ENCODE measurements at regions not wholly inside any gene's neighbourhood (a gene's known extent, or its start where the extent isn't known, plus 50 kb on each side); places are given as distances from the start of the nearest gene placed in this dataset.

DNA sequence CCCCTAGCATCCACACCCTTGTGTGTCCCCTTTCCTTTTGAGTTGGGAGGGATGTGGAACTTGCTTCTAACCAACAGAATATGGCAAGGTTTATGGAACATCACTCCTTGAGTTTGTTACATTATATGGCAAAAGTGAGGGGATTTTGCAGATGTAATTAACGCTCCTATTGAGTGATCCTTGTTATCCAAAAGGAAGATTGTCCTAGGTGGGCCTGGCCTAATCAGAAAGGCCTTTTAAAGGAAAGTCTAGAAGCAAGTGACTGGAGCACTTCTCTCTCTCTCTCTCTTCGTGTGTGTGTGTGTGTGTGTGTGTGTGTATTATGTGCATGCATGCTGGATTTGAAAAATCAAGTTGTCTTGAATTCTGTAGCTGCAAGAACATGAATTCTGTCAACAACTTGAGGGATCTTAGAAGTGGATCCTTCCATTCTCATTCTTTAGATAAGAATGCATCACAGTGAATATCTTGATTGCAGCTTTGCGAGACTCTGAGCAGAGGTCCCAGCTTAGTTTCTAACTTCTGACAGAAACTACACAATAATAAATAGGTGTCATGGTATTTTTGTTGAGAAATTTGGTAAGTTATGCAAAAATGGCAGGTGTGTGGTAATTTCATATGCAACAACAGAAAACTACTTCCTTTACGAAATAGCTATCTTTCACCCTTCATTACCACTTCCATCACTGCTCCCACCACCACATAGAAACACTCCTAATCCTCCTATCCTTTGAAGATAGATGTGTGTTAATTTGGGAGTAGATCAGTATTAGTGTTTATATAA, 360.9 kb upstream of the CBLB start:
- Histone ChIP-seq H3K4me1 (no peaks in the 10 kb centered on the region), H3K9me3 (peaks cover 0 to 4% of the 10 kb centered on the region in 2 donors), H3K36me3 (no peaks in the 10 kb centered on the region), H3K27me3 (no peaks in the 10 kb centered on the region), H3K27ac (no peak overlapping the region), H3K4me3 (no peak overlapping the region)
- DNase-seq, result no peak
- intact Hi-C loops (cut with DNase I; ENCODE audit: low total_unique reads), result no loop called here
- 81 to 89% methylated on average over 3 to 4 of the region's 4 CpGs for WGBS, 2 donors (ENCODE audit: low coverage in 1 of 2)
- in situ Hi-C loops (cut with MboI; ENCODE audit: low pct_ligation_motif_present in 1 of 4, low pct_unique_long_range_greater_than_20kb in 1 of 4, low sequenced_read_pairs in 3 of 4), result no loop called here
- TF ChIP-seq EP300 (IDR thresholded peaks at IDR 0.05; ENCODE audit: low read depth) (no peak), POLR2A (IDR thresholded peaks at IDR 0.05) (no peak), POLR2AphosphoS5 (IDR thresholded peaks at IDR 0.05) (no peak), CTCF (IDR thresholded peaks at IDR 0.05) (no peak)

- H3K27me3 ChIP-seq, result no peaks in the 10 kb centered on the region
- in situ Hi-C loops (cut with MboI; ENCODE audit: low pct_ligation_motif_present in 1 of 4, low pct_unique_long_range_greater_than_20kb in 1 of 4, low sequenced_read_pairs in 3 of 4) (no loop called here), intact Hi-C loops (cut with DNase I; ENCODE audit: low total_unique reads) (no loop called here)
- no peak overlapping the region for H3K4me3 ChIP-seq
- H3K4me1 ChIP-seq, result no peaks in the 10 kb centered on the region
- WGBS, 2 donors (ENCODE audit: low coverage in 1 of 2), result 67 to 88% methylated on average over 1 of the region's 1 CpG
- DNase-seq, result no peak
- no peaks in the 10 kb centered on the region for H3K36me3 ChIP-seq
- peaks cover 0 to 4% of the 10 kb centered on the region in 2 donors for H3K9me3 ChIP-seq
- no peak overlapping the region for H3K27ac ChIP-seq
- TF ChIP-seq CTCF (IDR thresholded peaks at IDR 0.05) (no peak), EP300 (IDR thresholded peaks at IDR 0.05; ENCODE audit: low read depth) (no peak), POLR2A (IDR thresholded peaks at IDR 0.05) (no peak), POLR2AphosphoS5 (IDR thresholded peaks at IDR 0.05) (no peak)
Measured at GRCh38 chr3:106231086-106231485, 362.3 kb upstream of the CBLB start.

- intact Hi-C loops (cut with DNase I; ENCODE audit: low total_unique reads) (no loop called here), in situ Hi-C loops (cut with MboI; ENCODE audit: low pct_ligation_motif_present in 1 of 4, low pct_unique_long_range_greater_than_20kb in 1 of 4, low sequenced_read_pairs in 3 of 4) (no loop called here)
- no peak overlapping the region for H3K4me3 ChIP-seq
- H3K27ac ChIP-seq, result no peak overlapping the region
- no peaks in the 10 kb centered on the region for H3K36me3 ChIP-seq
- no peaks in the 10 kb centered on the region for H3K27me3 ChIP-seq
- no peaks in the 10 kb centered on the region for H3K4me1 ChIP-seq
- no peaks in the 10 kb centered on the region for H3K9me3 ChIP-seq
- DNase-seq, result no peak
- no peak for TF ChIP-seq CTCF (IDR thresholded peaks at IDR 0.05)
- no peak for TF ChIP-seq EP300 (IDR thresholded peaks at IDR 0.05; ENCODE audit: low read depth)
- TF ChIP-seq POLR2A (IDR thresholded peaks at IDR 0.05), result no peak
- TF ChIP-seq POLR2AphosphoS5 (IDR thresholded peaks at IDR 0.05), result no peak
Measured at GRCh38 chr3:106232956-106233355, 364.1 kb upstream of the CBLB start.

GRCh38 chr3:106239195-106239697, 370.4 kb upstream of the CBLB start:
- H3K9me3 ChIP-seq, result no peaks in the 10 kb centered on the region
- no peaks in the 10 kb centered on the region for H3K27me3 ChIP-seq
- in situ Hi-C loops (cut with MboI; ENCODE audit: low pct_ligation_motif_present in 1 of 4, low pct_unique_long_range_greater_than_20kb in 1 of 4, low sequenced_read_pairs in 3 of 4), result no loop called here
- TF ChIP-seq EP300 (IDR thresholded peaks at IDR 0.05; ENCODE audit: low read depth) (no peak), POLR2AphosphoS5 (IDR thresholded peaks at IDR 0.05) (no peak)
- no peaks in the 10 kb centered on the region for H3K36me3 ChIP-seq
- no peaks in the 10 kb centered on the region for H3K4me1 ChIP-seq
- WGBS, 2 donors (ENCODE audit: low coverage in 1 of 2), result 93 to 100% methylated on average over 2 of the region's 2 CpGs
- no peak overlapping the region for H3K27ac ChIP-seq
- intact Hi-C loops (cut with DNase I; ENCODE audit: low total_unique reads), result no loop called here
- no peak for DNase-seq
- H3K4me3 ChIP-seq, result no peak overlapping the region

Measured in transverse colon (tissue), 4 donors.